ENCODE measurements at regions not wholly inside any gene's neighbourhood (a gene's known extent, or its start where the extent isn't known, plus 50 kb on each side); places are given as distances from the start of the nearest gene placed in this dataset.
A peak's percentile ranks its signal among the peaks of the same experiment; 100 is the strongest.

DNA sequence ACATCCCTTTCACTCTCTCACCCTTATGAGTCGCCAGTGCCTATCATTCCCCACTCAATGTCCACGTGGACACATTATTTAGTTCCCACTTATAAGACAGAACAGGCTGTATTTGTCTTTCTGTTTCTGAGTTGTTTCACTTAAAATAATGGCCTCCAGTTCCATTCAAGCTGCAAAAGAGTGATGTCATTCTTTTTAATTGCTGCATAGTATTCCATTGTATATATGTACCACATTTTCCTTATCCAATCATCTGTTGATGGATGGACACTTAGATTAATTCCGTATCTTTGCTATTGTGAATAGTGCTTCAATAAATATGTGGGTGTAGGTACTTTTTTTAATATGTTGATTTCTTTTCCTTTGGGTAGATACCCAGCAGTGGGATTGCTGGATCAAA, 79.1 kb downstream of the ZNF365 start:
- no peak for DNase-seq (ENCODE audit: low read depth)

DNA sequence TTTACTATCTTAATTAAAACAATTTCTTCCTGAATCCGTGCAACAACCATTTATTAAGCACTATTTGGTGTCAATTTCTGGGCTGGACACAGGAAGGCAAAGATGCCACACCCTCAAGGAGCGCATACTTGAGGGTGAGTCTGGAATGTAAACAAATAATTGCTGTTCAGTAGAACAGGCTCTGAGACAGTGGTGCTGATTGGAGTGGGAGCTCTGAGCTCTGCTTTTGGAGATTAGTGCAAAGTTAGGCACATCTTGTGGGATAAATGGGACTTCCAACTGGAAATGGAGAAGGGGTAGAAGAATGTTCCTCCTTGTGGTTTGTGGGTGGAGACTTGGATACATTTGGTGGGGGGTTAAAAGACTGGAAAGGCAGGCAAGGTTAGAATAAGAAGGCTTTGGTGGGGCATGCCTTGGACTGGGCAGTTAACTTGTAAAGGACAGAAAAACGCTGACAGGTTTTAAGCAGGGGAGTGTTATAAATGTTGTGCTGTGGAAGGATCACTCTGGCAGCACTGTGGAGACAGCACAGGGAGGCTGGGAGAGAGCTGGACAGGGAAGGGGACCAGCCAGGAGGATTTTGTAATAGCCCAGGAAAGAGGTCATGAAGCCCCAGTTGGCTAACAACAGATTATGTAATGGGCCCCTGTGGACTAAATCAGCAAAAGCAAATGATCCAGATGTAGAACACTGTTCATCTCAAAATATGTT, 80.7 kb downstream of the ZNF365 start:
- peak; percentile 86 for DNase-seq (ENCODE audit: low read depth)

DNA sequence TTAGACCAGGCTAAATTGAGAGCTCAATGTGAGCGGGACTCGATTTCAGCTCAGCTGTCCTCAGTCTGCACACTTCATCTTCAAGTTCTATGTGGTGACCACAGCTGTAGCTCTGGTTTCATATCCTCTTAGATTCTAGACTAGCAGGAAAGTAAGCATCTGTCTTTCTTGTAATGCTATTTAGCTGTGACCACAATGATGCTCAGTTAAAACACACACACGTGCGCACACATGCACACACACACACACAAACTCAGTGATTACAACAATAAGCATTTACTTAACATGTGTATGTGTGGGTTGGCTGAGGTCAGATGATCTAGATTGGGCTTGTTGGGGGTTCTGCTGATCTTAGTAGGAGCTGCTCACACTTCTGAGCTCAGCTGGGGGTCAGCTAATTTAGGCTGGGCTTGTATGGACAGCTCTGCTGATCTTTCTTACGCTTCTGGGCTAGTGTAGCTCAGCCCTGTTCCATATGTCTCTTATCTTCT, 82.5 kb downstream of the ZNF365 start:
- peak; percentile 94 for DNase-seq (ENCODE audit: low read depth)

DNA sequence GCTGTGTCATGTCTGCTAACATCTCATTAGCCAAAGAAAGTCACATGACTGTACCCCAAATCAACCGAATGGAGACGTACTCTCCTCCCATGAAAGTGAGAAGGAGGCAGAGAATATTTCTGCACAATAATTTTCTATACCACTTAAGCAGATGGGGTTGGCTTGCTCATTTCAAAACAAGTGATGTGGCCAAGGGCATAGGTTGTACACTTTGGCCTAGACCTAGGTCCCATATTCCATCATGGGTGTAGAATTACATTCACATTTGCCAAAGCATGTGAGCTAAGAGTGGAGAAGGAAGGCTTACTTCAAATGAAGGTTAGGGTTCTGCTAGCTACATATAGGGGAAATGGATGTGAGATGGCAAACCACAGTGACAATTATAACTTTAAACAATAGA, 83.0 kb downstream of the ZNF365 start:
- no peak for DNase-seq (ENCODE audit: low read depth)

DNA sequence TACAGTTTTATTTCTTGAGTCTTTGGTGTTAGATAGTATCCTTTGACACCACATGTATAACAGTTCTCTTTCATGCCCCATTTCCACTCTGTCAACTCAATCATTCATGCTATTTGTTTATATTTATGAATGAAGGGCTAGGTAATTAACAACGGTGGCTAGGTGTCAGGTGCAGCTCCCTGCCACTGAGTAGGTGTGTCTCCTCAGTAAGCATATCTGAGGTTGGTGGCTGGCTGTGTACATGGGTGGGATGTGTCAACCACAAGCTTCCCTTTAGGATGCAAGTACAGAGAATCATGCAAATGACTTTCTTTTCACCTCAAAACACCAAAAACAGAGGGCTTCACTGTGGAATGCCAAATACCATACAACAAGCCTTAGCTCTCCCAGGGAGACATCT, 83.4 kb downstream of the ZNF365 start:
- DNase-seq (ENCODE audit: low read depth) = no peak

DNA sequence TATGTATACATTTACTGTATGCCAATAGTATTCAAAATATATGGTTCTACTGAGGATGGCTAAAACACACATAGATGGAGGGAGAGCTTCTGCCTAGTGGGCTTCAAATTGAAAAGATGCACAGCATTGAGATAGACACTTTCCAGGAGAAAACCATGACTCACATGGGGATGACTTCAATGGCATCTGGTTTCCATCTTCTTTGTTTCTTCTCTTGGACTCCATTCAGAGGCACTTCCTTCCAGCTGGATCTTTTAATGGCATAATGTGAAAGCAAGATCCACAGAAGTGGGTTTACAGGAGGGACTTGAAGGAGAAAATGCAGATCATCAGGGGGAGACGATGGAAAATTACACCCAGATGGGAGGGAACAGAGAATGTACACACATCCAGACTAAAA, 84.9 kb downstream of the ZNF365 start:
- peak; percentile 45 for DNase-seq (ENCODE audit: low read depth)

DNA sequence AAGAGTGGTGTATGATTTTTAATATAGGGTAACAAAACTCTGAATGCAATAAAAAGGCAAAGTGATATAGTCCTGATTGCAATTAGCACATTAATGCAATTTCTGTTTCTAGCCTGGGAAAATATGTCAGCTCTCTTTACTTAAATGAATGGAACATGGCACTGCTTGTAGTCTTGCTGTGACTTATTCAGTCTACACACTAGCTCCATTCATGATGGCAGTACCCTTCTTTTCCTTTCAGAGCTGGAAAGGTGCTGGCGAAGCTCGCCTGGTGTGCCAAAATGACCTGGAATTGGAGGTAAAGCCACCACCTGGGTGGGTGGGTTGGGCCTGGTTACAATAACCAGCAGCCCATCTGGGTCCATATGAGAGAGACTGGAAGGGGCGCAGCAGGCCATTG, 85.3 kb downstream of the ZNF365 start:
- no peak for DNase-seq (ENCODE audit: low read depth)

DNA sequence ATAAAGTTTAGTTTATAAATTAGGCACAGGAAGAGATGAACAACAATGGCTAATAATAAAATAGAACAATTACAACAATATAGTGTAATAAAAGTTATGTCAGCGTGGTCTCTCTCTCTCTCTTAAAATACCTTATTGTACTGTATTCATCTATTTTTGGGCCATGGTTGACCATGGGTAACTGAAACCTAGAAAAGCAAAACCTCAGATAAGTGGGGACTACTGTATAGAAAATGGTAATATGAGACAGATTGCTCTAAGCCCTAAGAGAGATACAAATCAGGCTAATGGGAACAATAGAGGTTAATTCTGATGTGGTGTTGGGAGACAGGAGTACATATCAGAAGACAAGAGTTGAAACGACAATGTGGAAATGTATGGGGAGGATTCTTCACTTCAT, 86.2 kb downstream of the ZNF365 start:
- DNase-seq (ENCODE audit: low read depth) = no peak

DNA sequence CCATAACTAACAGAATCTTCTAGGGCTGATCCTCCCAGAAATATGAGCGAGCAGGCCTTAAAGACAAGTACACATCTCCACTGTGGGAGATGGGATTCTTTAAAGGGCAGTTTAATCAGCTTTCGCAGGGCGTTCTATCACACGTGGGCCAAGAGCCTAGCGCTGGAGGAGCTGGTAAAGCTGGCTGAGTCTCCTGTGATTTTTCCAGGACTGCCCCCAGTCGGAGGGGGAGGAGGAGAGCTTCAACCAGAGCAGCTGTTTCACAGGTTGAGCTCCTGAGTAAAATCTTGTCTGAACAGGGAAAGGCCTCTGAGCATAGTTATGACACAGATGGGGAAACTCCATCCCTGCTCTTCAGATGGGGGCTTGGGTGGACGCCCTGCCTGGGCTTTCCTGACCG, 87.0 kb downstream of the ZNF365 start:
- no peak for DNase-seq (ENCODE audit: low read depth)

DNA sequence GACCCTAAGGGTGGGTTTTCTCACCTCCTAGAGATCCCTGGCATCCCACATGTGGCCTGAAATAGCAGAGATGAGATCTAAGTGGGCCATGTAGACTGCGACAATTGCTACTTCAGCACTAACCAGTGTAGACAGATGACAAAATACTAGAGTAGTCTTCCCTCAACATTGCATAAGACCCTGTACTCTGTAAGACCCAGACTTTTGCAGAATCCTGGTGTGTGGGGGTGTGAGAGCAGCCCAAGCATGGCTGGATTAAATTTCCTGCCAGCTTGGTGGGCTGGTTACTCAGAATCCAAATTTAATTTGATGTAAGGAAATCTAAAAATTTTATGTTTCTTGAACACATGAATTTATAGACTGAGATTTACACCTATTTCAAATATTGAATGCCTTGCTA, 88.3 kb downstream of the ZNF365 start:
- no peak for DNase-seq (ENCODE audit: low read depth)

DNA sequence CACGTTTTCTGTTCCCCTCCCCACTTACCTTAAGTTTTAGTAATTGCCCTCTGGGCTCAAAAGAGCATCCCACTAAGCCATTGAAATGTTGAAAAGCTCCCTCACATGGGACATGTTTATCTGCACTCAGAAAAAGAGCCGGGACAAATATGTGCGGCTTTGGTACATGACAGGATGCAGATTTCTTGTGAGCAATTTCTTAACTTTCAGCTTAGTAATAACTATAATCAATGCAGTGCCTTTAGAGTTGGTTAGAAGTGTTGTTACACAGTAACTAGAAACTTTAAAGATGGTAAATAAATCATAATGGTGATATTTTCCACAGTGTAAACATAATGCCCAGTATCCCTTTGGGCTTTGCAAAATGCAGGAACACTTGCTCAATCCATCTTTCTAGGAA, 89.2 kb downstream of the ZNF365 start:
- DNase-seq (ENCODE audit: low read depth) = no peak

DNA sequence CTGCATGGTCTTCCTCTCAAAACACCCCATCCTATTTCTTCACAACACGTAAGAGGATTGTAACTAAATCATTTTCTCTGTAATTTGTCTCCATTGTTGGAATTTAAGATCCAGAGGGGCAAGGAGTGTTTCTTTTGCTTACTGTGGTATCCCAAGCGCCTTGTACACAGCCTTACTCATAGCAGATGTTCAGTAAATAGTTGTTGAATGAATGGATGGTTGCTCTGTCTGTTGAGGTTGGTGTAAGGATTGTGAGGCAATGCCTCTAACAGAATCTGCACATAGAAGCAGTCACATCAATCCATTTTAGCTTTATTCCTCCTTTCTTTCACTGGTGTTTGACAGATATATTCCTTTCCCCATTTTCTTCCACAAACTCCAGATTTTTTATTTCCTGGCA, 90.1 kb downstream of the ZNF365 start:
- DNase-seq (ENCODE audit: low read depth) = peak; percentile 10

DNA sequence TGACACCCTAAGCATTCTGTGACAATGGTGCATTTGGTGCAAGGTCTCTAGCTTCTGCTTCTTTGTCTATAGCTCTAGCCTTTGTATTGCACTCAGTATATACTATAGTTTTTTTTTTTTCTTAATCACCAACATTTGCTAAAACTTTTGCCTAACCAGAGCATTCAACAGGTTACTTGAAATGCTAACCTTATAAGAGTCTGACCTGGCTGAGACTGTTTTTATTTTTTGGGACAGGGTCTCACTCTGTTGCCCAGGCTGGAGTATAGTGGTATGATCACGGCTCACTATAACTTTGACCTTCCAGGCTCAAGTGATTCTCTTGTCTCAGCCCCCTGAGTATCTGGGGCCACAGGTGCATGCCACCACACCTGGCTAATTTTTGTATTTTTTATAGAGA, 92.4 kb downstream of the ZNF365 start:
- DNase-seq (ENCODE audit: low read depth) = no peak

DNA sequence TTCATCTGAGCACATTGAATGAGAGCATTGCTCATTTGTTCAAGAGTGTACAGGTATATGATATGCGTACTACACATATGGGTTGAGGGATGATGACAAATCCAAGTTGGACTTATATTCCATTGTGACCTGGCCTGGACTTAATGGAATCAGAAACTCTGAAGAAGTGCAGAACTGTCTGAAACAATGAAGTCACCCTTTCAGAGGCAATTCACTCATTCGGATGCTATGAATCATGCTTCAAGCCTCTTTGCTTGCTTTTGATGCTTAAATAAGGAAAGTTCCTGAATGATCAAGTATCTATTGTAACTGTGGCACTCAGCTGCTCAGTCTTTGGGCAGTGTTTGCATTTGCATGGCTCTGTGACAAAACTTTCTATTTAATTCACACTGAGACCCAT, 93.4 kb downstream of the ZNF365 start:
- DNase-seq (ENCODE audit: low read depth) = no peak

DNA sequence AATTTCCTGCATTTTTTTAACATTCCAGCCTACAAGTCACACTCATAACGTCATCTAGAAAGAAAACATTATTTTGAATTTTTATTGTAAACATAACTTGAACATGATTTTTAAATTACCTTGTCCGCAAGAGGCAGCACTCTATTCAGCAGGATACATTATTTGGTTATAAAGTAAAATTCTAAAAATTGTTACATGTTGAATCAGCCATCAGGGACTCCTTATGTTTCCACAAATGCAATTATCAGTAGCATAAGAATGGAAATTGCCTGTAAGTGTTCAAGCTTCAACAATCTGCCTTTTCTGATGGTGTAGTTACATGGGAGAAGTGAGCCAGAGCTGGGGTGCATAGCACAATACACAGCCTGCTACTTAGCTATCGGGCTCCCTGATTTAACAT, 97.5 kb downstream of the ZNF365 start:
- DNase-seq (ENCODE audit: low read depth) = no peak

DNA sequence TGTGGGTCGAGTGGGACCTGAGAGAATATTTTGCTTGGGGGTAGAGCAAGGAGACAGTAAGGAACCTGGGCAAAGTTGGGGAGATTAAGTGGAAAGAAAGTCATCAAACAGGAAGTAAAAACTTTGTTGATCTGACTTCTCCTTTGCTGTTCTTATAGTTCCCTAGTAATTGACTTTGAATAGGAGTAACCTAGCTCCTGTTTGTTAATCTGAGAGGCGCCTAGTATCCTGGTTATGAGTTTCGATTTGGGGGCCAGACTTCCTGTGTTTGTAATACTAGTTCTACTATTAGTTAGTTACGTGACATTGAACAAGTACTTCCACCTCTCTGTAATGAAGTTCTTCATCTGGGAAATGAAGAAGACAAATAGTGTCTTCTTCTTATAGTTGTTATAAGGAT, 99.1 kb downstream of the ZNF365 start:
- DNase-seq (ENCODE audit: low read depth) = no peak

DNA sequence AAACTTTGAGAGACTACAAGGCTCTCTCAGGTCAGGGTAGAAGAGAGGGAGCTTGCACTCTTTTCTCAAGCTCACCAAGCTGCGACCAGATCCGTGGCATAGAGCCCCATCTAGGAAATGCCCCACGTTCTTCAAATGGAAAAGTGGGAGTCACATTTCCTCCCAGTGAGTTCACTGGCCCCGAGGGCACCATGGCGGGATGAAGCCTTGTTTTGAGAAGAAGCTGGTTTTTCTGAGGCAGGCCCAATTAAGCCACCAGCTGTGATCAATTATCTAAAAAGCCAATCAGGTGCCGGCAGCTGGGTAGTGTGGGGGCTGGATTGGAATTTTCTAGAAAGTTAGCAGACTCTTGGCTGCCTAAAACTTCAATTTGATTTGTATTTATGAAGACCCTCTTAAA, 101.4 kb downstream of the ZNF365 start:
- DNase-seq (ENCODE audit: low read depth) = no peak

DNA sequence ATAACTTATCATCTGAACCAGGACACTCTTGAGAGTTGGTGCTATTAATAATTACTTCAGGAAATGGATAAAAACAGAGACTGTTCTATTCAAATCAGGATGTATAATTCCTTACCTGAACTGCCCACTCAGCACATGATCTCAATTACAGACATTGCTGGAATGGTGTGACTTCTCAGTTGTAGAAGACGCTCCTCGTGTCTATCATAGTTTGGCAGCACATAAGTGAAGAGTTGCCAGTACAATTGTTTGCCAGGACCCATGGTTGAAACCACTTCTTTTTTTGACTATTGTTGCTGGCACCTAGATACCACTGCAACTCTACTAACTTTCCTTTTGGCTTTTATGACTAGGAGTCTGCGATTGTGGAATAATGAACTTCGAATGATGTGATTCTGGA, 105.4 kb downstream of the ZNF365 start:
- no peak for DNase-seq (ENCODE audit: low read depth)

DNA sequence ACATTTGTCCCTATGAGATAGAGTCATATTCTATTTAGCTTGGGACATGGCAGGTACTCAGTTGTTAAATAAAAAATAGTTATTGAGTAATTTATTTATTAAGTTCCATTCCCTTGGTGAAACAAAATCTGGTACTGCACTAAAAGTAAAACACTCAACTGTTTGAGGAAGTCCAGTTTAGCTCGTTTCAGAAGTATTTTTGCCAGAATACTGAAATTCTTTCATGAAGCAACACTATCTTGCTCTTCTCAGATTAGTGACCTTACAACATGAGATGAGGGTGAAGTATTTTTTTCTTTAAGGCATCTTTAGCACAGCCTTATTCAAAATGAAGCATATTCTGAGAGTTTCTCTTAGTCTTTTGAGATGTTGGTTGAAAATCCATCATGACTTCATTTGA, 106.0 kb downstream of the ZNF365 start:
- no peak for DNase-seq (ENCODE audit: low read depth)

DNA sequence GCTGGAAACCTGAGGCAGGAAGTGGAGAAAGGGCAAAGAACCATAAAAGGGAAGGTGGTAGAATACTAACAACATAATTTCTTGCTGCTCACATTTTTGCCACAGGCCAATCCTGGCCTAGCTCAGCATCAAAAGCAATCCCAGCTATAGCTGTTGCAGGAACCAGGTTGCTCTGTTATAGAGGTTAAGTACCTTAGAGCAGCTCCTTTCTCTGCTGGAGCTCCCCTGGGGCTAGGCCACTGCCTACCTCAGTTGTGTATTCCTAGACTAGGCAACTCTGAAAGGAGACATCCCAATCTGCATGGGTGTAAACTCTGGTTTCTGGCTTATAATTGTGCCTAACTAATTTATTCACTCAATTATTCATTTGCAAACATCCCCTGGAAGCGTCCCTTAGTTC, 108.4 kb downstream of the ZNF365 start:
- no peak for DNase-seq (ENCODE audit: low read depth)

DNA sequence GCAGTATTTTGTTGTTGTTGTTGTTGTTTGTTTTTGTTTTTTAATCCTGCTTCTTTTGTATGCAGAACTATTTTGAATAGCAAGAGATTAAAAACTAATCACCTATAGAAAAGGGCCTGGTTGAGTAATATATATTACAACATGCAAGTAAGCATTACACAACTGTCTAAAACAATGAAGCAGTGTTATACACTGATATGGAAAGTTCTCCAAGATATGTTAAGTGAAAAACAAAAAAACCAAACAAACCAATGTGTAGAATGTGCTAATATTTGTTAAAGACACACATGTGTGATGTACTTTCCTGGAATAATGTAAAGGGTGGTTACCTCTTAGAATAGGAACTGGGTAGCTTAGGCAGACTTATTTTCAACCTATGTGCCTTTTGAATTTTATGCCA, 117.4 kb downstream of the ZNF365 start:
- no peak for DNase-seq (ENCODE audit: low read depth)

DNA sequence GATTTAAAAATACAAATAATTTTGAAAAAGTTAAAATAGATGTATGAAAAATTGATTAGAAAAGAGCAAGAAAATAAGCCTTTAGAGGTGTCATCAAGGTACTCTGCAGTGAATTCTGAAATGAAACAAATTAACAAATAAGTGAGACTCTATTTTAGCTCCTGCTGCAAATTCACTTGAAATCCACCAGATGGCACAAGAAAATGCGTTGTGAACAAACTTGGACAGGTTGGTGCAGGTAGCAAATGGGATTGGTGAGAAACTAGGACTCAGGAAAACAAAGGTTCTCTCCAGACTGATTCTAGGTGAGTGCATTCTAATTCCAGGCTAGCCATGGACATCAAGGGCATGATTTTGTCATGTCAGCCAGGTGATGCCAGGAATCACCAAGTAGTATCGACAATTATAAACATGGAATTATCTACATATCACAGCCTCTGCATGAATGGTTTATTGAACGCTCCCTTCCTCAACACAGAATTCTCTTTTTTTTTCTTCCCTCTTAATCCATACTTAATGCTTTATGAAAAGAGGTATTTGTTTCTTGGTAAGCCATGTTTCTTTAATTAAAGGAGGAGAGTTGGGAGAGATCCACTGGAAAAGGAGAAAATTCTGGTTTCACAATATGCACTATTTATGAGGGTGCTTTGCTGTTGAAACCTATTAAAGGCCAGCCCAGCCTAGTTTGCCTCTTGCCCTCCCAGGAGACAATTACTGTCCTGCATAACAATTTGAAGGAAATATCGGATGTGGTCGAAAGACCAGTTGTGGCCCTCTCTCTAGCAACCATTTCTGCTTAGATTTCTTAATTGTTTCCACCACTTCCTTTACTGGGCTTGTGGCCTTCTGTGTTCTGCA, 118.1 kb downstream of the ZNF365 start:
- DNase-seq (ENCODE audit: low read depth) = peak; percentile 14

DNA sequence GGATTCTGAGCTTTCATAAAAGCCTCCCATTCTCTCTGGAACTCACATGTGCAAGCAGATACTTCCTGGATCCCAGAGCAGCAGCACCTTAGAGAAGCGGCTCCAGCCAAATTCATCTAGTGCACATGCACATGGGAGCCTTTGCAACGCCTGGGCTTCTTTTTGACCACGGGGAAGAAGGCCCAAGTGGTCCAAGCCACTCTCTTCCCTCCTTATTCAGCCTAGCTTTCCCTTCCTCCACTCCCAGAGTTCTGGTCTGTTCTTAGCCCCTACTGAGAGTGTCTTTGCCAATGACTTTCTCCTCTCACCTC, 118.7 kb downstream of the ZNF365 start:
- no peak for DNase-seq (ENCODE audit: low read depth)

All from LHCN-M2 (cell line).